PFSK-1 (cell line): ENCODE measurements at regions not wholly inside any gene's neighbourhood (a gene's known extent, or its start where the extent isn't known, plus 50 kb on each side); places are given as distances from the start of the nearest gene placed in this dataset.

Source experiments
- FOXP2 ChIP-seq: optimal IDR thresholded peaks from 2 replicates; pipeline ENCODE3; 2011; ENCODE audit warnings: borderline replicate concordance, control low read depth, inconsistent platforms; ENCODE audit not compliant: insufficient read depth; ENCODE audit errors: extremely low read length, extremely low read depth
- POLR2AphosphoS5 ChIP-seq: IDR thresholded peaks from 2 replicates; pipeline ENCODE4 v1.6.1; 2012; ENCODE audit warnings: low read depth, mild to moderate bottlenecking, control low read depth, low read length, moderate library complexity
- SIN3A ChIP-seq: IDR thresholded peaks from 2 replicates; pipeline ENCODE4 v1.6.1; 2012; ENCODE audit warnings: mild to moderate bottlenecking, low read length, moderate library complexity, borderline replicate concordance; ENCODE audit not compliant: insufficient read depth
- TAF1 ChIP-seq: IDR thresholded peaks from 2 replicates; pipeline ENCODE4 v1.6.1; 2012; ENCODE audit warnings: low read length, control low read depth, borderline replicate concordance; ENCODE audit not compliant: insufficient read depth
- TF ChIP-seq, protein P1 (sequence below), 2 experiments: IDR thresholded peaks; 2 replicates each; pipeline versions ENCODE4 v1.6.1 to v1.8.0; 2011 to 2012; ENCODE audit warnings: low read depth in 2 of 2, low read length in 2 of 2, control low read depth in 1 of 2, inconsistent platforms in 1 of 2, mild to moderate bottlenecking in 1 of 2, moderate library complexity in 1 of 2; ENCODE audit not compliant: insufficient read depth in 1 of 2

DNA sequence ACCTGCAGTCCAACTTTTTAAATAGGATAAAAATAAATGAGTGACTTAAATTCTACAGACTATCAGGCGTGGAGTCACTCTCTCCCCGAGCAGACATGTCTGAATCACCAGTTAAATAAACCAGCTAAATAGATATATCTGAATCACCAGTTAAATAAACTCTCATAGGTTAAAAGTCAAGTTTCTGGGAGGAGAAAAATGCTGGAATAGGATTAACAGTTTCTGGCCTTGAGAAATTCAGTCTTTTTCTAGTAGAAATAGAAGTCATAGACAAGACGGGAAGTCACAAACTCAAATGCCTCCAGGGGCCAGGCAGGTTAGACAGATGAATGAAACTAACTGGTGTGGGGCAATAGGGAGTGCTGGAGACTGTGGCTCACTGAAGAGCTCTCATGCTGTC is 258.6 kb upstream of the TMEM132C start:
- no peak for TF ChIP-seq FOXP2
- TF ChIP-seq, protein P1, sequence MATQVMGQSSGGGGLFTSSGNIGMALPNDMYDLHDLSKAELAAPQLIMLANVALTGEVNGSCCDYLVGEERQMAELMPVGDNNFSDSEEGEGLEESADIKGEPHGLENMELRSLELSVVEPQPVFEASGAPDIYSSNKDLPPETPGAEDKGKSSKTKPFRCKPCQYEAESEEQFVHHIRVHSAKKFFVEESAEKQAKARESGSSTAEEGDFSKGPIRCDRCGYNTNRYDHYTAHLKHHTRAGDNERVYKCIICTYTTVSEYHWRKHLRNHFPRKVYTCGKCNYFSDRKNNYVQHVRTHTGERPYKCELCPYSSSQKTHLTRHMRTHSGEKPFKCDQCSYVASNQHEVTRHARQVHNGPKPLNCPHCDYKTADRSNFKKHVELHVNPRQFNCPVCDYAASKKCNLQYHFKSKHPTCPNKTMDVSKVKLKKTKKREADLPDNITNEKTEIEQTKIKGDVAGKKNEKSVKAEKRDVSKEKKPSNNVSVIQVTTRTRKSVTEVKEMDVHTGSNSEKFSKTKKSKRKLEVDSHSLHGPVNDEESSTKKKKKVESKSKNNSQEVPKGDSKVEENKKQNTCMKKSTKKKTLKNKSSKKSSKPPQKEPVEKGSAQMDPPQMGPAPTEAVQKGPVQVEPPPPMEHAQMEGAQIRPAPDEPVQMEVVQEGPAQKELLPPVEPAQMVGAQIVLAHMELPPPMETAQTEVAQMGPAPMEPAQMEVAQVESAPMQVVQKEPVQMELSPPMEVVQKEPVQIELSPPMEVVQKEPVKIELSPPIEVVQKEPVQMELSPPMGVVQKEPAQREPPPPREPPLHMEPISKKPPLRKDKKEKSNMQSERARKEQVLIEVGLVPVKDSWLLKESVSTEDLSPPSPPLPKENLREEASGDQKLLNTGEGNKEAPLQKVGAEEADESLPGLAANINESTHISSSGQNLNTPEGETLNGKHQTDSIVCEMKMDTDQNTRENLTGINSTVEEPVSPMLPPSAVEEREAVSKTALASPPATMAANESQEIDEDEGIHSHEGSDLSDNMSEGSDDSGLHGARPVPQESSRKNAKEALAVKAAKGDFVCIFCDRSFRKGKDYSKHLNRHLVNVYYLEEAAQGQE (IDR thresholded peaks at IDR 0.05; ENCODE audit: insufficient read depth in 1 of 2, low read depth in 2 of 2, low read length in 2 of 2) = no peak
- no peak for TF ChIP-seq TAF1
- TF ChIP-seq POLR2AphosphoS5 = no peak
- TF ChIP-seq SIN3A = no peak

DNA sequence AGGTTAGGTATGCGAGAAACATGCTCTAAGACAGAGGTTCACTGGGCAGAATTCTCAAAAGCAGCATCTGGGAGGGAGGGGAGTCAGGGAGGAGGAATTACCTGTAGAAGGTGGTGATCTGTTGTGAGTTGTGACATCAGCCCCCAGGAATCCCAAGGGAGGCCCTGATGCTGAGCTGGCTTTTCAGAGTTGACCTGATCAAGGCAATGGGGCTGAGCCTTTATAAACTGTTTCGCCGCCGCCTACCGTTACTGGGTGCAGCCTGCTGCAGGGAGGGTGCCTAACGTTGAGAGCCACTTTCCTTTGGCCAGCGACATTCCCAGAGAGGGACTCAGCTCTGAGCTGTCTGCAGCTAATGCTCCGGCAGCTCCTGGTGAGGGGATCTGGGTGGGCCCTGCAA is 257.9 kb upstream of the TMEM132C start:
- TF ChIP-seq, protein P1 (IDR thresholded peaks at IDR 0.05; ENCODE audit: insufficient read depth in 1 of 2, low read depth in 2 of 2, low read length in 2 of 2) = no peak
- TF ChIP-seq SIN3A (no peak), TAF1 (no peak), FOXP2 (no peak), POLR2AphosphoS5 (no peak)

DNA sequence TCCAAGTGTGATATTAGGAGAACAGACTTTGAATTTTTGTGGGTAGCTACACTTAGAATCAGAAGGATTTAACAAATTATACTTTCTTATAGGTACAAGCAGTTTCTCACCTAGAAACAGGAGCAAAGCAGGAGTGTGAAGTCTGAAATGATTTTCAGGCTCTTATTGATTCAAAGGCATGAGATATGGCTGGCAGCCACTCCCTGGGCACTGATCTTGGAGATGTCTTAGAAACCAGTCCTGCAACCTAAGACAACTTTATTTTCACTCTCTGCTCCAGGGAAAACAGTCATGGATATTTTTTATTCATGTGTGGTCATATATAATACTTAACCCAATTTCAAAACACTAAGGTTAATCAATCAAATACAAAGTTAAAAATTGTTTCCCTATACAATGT is 254.9 kb upstream of the TMEM132C start:
- TF ChIP-seq, protein P1 (IDR thresholded peaks at IDR 0.05; ENCODE audit: insufficient read depth in 1 of 2, low read depth in 2 of 2, low read length in 2 of 2) = no peak
- TF ChIP-seq TAF1 (no peak), POLR2AphosphoS5 (no peak), SIN3A (no peak), FOXP2 (no peak)

DNA sequence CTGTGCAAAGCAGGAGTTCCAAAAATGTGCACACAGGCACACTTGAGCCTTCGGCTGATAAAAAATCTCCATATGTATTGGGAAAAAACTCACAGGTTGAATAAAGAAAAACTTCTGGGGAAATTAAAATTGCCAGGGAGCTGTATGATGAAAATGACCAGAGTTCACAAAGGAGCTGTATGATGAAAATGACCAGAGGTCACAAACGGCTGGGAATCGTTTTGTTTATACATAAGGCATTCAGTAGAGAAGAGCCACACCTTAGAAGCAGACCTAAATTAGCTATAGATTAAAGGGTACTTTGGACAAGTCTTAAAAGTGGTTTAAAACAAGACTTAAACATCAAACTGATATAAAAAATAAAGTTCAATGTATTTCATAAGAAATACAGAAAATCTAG is 251.7 kb upstream of the TMEM132C start:
- no peak for TF ChIP-seq FOXP2
- no peak for TF ChIP-seq POLR2AphosphoS5
- no peak for TF ChIP-seq TAF1

DNA sequence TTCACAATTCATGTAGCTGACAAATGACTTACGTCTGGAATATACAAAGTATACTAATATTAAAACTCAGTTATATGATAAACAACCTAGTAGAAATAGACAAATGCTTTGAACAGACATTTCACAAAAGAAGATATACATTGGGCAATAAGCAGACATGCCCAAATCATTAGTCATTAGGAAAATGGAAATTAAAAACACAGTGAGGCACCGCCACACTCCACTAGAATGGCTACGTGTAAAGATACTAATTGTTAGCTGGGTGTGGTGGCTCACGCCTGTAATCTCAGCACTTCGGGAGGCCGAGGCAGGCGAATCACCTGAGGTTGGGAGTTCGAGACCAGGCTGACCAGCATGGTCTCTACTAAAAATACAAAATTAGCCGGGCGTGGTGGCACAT is 248.9 kb upstream of the TMEM132C start:
- TF ChIP-seq FOXP2 (no peak), TAF1 (no peak), SIN3A (no peak), POLR2AphosphoS5 (no peak)
- TF ChIP-seq, protein P1 (IDR thresholded peaks at IDR 0.05; ENCODE audit: insufficient read depth in 1 of 2, low read depth in 2 of 2, low read length in 2 of 2) = no peak
